HepG2 (cell line): ENCODE measurements at regions not wholly inside any gene's neighbourhood (a gene's known extent, or its start where the extent isn't known, plus 50 kb on each side); places are given as distances from the start of the nearest gene placed in this dataset.
A peak's percentile ranks its signal among the peaks of the same experiment; 100 is the strongest.

Experiments
- BRF2 ChIP-seq: sonication (generic); formaldehyde crosslinking; IDR thresholded peaks from 2 replicates; pipeline ENCODE4 v1.8.1; 2022; ENCODE audit warnings: mild to moderate bottlenecking, missing genetic modification reagents
- FOXK2 ChIP-seq: fragments of 450-650 bp; IDR thresholded peaks from 2 replicates; pipeline ENCODE4 v1.6.1; 2016
- GABPA ChIP-seq, 2 experiments: IDR thresholded peaks; 2 replicates each; pipeline ENCODE4 v1.6.1; 2011 to 2016; ENCODE audit warnings: low read depth in 2 of 2, low read length in 1 of 2, missing biosample characterization in 1 of 2, missing genetic modification characterization in 1 of 2
- HES4 ChIP-seq: sonication (generic); formaldehyde crosslinking; IDR thresholded peaks from 2 replicates; pipeline ENCODE4 v1.9.0; 2021; ENCODE audit warnings: mild to moderate bottlenecking, missing genetic modification reagents, borderline replicate concordance
- HMGA1 ChIP-seq: sonication (generic); formaldehyde crosslinking; conservative IDR thresholded peaks from 2 replicates; pipeline ENCODE4 v1.4.0; 2020; ENCODE audit warnings: missing genetic modification reagents
- HNF4G ChIP-seq, 2 experiments: sonication (generic) in 1 of 2; formaldehyde crosslinking in 1 of 2; IDR thresholded peaks; 2 replicates each; pipeline versions ENCODE4 v1.4.0 to v1.6.1; 2011 to 2020; ENCODE audit warnings: borderline replicate concordance in 2 of 2, low read depth in 2 of 2, mild to moderate bottlenecking in 2 of 2, low read length in 1 of 2, missing genetic modification reagents in 1 of 2, moderate library complexity in 1 of 2
- IRF2 ChIP-seq: IDR thresholded peaks from 2 replicates; pipeline ENCODE4 v1.6.1; 2018; ENCODE audit warnings: missing genetic modification reagents, missing compliant biosample characterization
- PHF20 ChIP-seq: sonication (generic); formaldehyde crosslinking; IDR thresholded peaks from 2 replicates; pipeline ENCODE4 v1.5.0; 2020; ENCODE audit warnings: mild to moderate bottlenecking, missing genetic modification reagents
- PRDM10 ChIP-seq: sonication (generic); formaldehyde crosslinking; IDR thresholded peaks from 2 replicates; pipeline ENCODE4 v1.4.0; 2020; ENCODE audit warnings: low read depth, missing genetic modification reagents
- REST ChIP-seq, 2 experiments: IDR thresholded peaks; 2 replicates each; pipeline ENCODE4 v1.6.1; 2011 to 2012; ENCODE audit warnings: low read length in 2 of 2, borderline replicate concordance in 1 of 2, low read depth in 1 of 2, mild to moderate bottlenecking in 1 of 2, moderate library complexity in 1 of 2
- SP2 ChIP-seq: sonication (generic); formaldehyde crosslinking; IDR thresholded peaks from 2 replicates; pipeline ENCODE4 v1.5.1; 2020; ENCODE audit warnings: mild to moderate bottlenecking, missing genetic modification reagents
- TRIM24 ChIP-seq: sonication (generic); formaldehyde crosslinking; IDR thresholded peaks from 2 replicates; pipeline ENCODE4 v1.8.0; 2022; ENCODE audit warnings: mild to moderate bottlenecking, missing genetic modification reagents
- ZBTB37 ChIP-seq: sonication (generic); formaldehyde crosslinking; IDR thresholded peaks from 2 replicates; pipeline ENCODE4 v1.4.0; 2020; ENCODE audit warnings: mild to moderate bottlenecking, missing genetic modification reagents
- ZKSCAN1 ChIP-seq: fragments of 150-350 bp; IDR thresholded peaks from 2 replicates; pipeline ENCODE4 v1.6.1; 2014; ENCODE audit warnings: low read length
- ZNF337 ChIP-seq: sonication (generic); formaldehyde crosslinking; IDR thresholded peaks from 2 replicates; pipeline ENCODE4 v1.5.1; 2020; ENCODE audit warnings: missing genetic modification reagents, low read depth, mild to moderate bottlenecking, borderline replicate concordance
- ZNF510 ChIP-seq: sonication (generic); formaldehyde crosslinking; IDR thresholded peaks from 2 replicates; pipeline ENCODE4 v1.4.0; 2020; ENCODE audit warnings: low read depth, mild to moderate bottlenecking, missing genetic modification reagents
- ZNF772 ChIP-seq: sonication (generic); formaldehyde crosslinking; IDR thresholded peaks from 2 replicates; pipeline ENCODE4 v1.5.0; 2020; ENCODE audit warnings: mild to moderate bottlenecking, missing genetic modification reagents

GRCh38 chr4:37008199-37008598 lies 236.3 kb upstream of the NWD2 start (continued):
- TF ChIP-seq PRDM10 (CRISPR knock-in tag) (0 out of 2 replicates have a peak, but pooled peaks have one; percentile 32), ZNF337 (CRISPR knock-in tag) (no peak), HNF4G (IDR thresholded peaks at IDR 0.05; ENCODE audit: borderline replicate concordance, low read depth, low read length) (no peak), HNF4G (CRISPR knock-in tag; IDR thresholded peaks at IDR 0.05; ENCODE audit: borderline replicate concordance, low read depth) (peak; percentile 54; the same call in 1 of the 2 replicates), SP2 (CRISPR knock-in tag) (no peak), ZNF510 (CRISPR knock-in tag) (no peak), IRF2 (CRISPR knock-in tag) (peak; percentile 85), REST (IDR thresholded peaks at IDR 0.05; ENCODE audit: borderline replicate concordance in 1 of 2, low read depth in 1 of 2, low read length in 2 of 2) (no peak), HMGA1 (no peak), GABPA (IDR thresholded peaks at IDR 0.05; ENCODE audit: low read depth, low read length) (no peak), GABPA (CRISPR knock-in tag; IDR thresholded peaks at IDR 0.05; ENCODE audit: low read depth) (peak; percentile 64), ZBTB37 (CRISPR knock-in tag) (no peak), FOXK2 (peak; percentile 70), TRIM24 (CRISPR knock-in tag) (peak; percentile 86), PHF20 (CRISPR knock-in tag) (no peak), HES4 (CRISPR knock-in tag) (no peak), ZNF772 (CRISPR knock-in tag) (no peak), ZKSCAN1 (no peak), BRF2 (no peak)
